ENCODE measurements at regions not wholly inside any gene's neighbourhood (a gene's known extent, or its start where the extent isn't known, plus 50 kb on each side); places are given as distances from the start of the nearest gene placed in this dataset.

- H3K36me3 ChIP-seq (replicated peaks in 1 of 2; ENCODE audit: control insufficient read depth in 1 of 2, insufficient read depth in 2 of 2, low read length in 2 of 2), result no peaks in the 10 kb centered on the region
- no peaks in the 10 kb centered on the region for H3K79me2 ChIP-seq (ENCODE audit: insufficient read depth, low read length)
- in situ Hi-C loops (cut with HindIII; ENCODE audit: extremely low pct_ligation_motif_present, low pct_unique_long_range_greater_than_20kb) (no loop called here), intact Hi-C loops (cut with micrococcal nuclease; ENCODE audit: unreplicated experiment) (no loop called here)
- FAIRE-seq (no peak), DNase-seq (ENCODE audit: low spot score) (no peak), ATAC-seq (no peak)
- H2AFZ ChIP-seq (ENCODE audit: low read length), result no peak overlapping the region
- H3K27ac ChIP-seq (ENCODE audit: extremely low read length, insufficient read depth, low read length), result no peak overlapping the region
- POLR2A ChIA-PET, result no interaction called here
- no peaks in the 10 kb centered on the region for H3K4me1 ChIP-seq (ENCODE audit: insufficient read depth, low read length)
- no peaks in the 10 kb centered on the region for H3K9me3 ChIP-seq (ENCODE audit: low read length)
- no peak overlapping the region for H3K4me3 ChIP-seq (replicated peaks in 1 of 3; ENCODE audit: insufficient read depth in 1 of 3, low read depth in 2 of 3, low read length in 3 of 3)
- H3K4me2 ChIP-seq (ENCODE audit: low read depth, low read length), result no peak overlapping the region
- no peak overlapping the region for H3K9ac ChIP-seq (ENCODE audit: insufficient read depth, low read depth, low read length)
- no peaks in the 10 kb centered on the region for H4K20me1 ChIP-seq (ENCODE audit: insufficient read depth, low read length)
- CTCF ChIA-PET (ENCODE audit: low intra/inter-chr PET ratio, low total read pairs), result no interaction called here
- peaks cover 7 to 36% of the 10 kb centered on the region in 2 experiments; a peak in 4 of 5 replicates for H3K27me3 ChIP-seq (ENCODE audit: control insufficient read depth in 1 of 2, insufficient read depth in 2 of 2, low read length in 2 of 2)
- 16% methylated on average over 19 of the region's 32 CpGs for WGBS (ENCODE audit: low lambda C conversion rate)
- no TSS peak for BruUV-seq (replicated peaks)
- TF ChIP-seq EED (CRISPR knock-in tag; IDR thresholded peaks at IDR 0.05) (no peak), SPEN (CRISPR knock-in tag; IDR thresholded peaks at IDR 0.05; ENCODE audit: low read depth) (no peak), SMAD3 (CRISPR knock-in tag; IDR thresholded peaks at IDR 0.05) (no peak), TARDBP (CRISPR knock-in tag; IDR thresholded peaks at IDR 0.05) (no peak), SIX4 (CRISPR knock-in tag; IDR thresholded peaks at IDR 0.05) (no peak), E2F1 (CRISPR knock-in tag; IDR thresholded peaks at IDR 0.05) (no peak), ZNF891 (CRISPR knock-in tag; IDR thresholded peaks at IDR 0.05) (no peak), HHEX (CRISPR knock-in tag; IDR thresholded peaks at IDR 0.05) (no peak), ZNF20 (CRISPR knock-in tag; IDR thresholded peaks at IDR 0.05) (no peak), ZHX2 (IDR thresholded peaks at IDR 0.05; ENCODE audit: low read depth) (no peak), ZHX2 (CRISPR knock-in tag; IDR thresholded peaks at IDR 0.05; ENCODE audit: borderline replicate concordance) (no peak), ZSCAN30 (CRISPR knock-in tag; IDR thresholded peaks at IDR 0.05) (no peak), ZKSCAN5 (CRISPR knock-in tag; IDR thresholded peaks at IDR 0.05) (no peak), KAT2B (IDR thresholded peaks at IDR 0.05; ENCODE audit: borderline replicate concordance, low read depth, low read length) (no peak), KLF13 (CRISPR knock-in tag; IDR thresholded peaks at IDR 0.05) (no peak), MYNN (CRISPR knock-in tag; IDR thresholded peaks at IDR 0.05; ENCODE audit: low read depth) (no peak), NPAS2 (CRISPR knock-in tag; IDR thresholded peaks at IDR 0.05; ENCODE audit: borderline replicate concordance) (no peak), ZNF280B (CRISPR knock-in tag; IDR thresholded peaks at IDR 0.05; ENCODE audit: borderline replicate concordance) (no peak)
Measured at GRCh38 chr1:181317261-181317930, 165.9 kb upstream of the CACNA1E start.
